SK-N-SH (cell line): ENCODE measurements at regions not wholly inside any gene's neighbourhood (a gene's known extent, or its start where the extent isn't known, plus 50 kb on each side); places are given as distances from the start of the nearest gene placed in this dataset.

ENCODE experiments used
- CTCF ChIP-seq: fragments of 200-600 bp; sonication (generic); IDR thresholded peaks from 2 replicates; pipeline ENCODE4 v1.6.1; 2017; ENCODE audit warnings: antibody characterized with exemption, mild to moderate bottlenecking, moderate library complexity
- ELF1 ChIP-seq: IDR thresholded peaks from 2 replicates; pipeline ENCODE4 v1.4.0; 2012
- EZH2phosphoT487 ChIP-seq: fragments of 200-600 bp; sonication (generic); IDR thresholded peaks from 2 replicates; pipeline ENCODE4 v1.6.1; 2017; ENCODE audit warnings: low read depth, mixed run types, mild to moderate bottlenecking, antibody characterized with exemption, moderate library complexity, borderline replicate concordance
- FOXJ3 ChIP-seq: sonication (generic); formaldehyde crosslinking; IDR thresholded peaks from 2 replicates; pipeline ENCODE4 v1.5.1; 2020; ENCODE audit warnings: mild to moderate bottlenecking, missing genetic modification reagents
- FOXM1 ChIP-seq: IDR thresholded peaks from 2 replicates; pipeline ENCODE4 v1.4.0; 2012; ENCODE audit warnings: low read depth, mild to moderate bottlenecking
- MXI1 ChIP-seq: IDR thresholded peaks from 2 replicates; pipeline ENCODE4 v1.6.1; 2012; ENCODE audit warnings: mild to moderate bottlenecking, low read depth, low read length, improper control_type of control experiment

- TF ChIP-seq CTCF (no peak), MXI1 (no peak), FOXM1 (no peak), ELF1 (no peak), EZH2phosphoT487 (no peak), FOXJ3 (CRISPR knock-in tag) (no peak)
Observed at GRCh38 chr10:130491011-130491692, 355.0 kb downstream of the GLRX3 start.
